GM12892 (cell line): ENCODE measurements at regions not wholly inside any gene's neighbourhood (a gene's known extent, or its start where the extent isn't known, plus 50 kb on each side); places are given as distances from the start of the nearest gene placed in this dataset.

Experiments
- POLR2A ChIP-seq: IDR thresholded peaks from 2 replicates; pipeline ENCODE4 v1.6.1; 2011; ENCODE audit warnings: low read depth, low read length, control low read depth
- POLR2AphosphoS5 ChIP-seq: IDR thresholded peaks from 2 replicates; pipeline ENCODE4 v1.6.1; 2011; ENCODE audit warnings: low read depth, low read length, control low read depth

- TF ChIP-seq POLR2A (no peak), POLR2AphosphoS5 (no peak)
Observed at GRCh38 chr12:46124132-46124847, 133.9 kb upstream of the SCAF11 start.
